ENCODE measurements at regions not wholly inside any gene's neighbourhood (a gene's known extent, or its start where the extent isn't known, plus 50 kb on each side); places are given as distances from the start of the nearest gene placed in this dataset.
"Not testable (repeated sequence)": the region's sequence is repeated elsewhere in the genome, so short reads cannot be mapped to it uniquely, and the experiment has no call there.

DNA sequence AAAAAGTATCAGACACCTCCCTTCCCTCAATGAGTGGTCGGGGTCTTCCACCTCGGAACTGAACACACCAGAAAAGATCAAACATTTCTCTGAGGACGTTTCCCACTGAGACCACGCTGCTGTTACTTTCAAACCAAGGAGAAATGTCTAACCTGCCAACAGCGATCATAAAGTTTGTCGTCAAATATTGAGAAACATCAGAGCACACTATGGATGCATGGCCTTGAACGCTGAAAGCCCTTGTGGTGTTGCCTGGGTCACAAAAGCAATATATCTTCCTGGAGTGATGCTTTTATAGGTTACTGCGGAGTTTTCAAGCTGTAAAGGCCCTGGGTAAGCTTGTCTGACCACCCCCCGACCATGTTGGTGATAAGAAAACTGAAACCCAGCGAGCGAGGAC is 70.2 kb upstream of the ID2 start:
- Histone ChIP-seq H3K27me3 (replicated peaks; ENCODE audit: control insufficient read depth, insufficient read depth, low read length, poor library complexity, severe bottlenecking) (no peaks in the 10 kb centered on the region), H3K27ac (ENCODE audit: insufficient read depth, low read length, poor library complexity, severe bottlenecking) (no peak overlapping the region), H3K36me3 (ENCODE audit: control insufficient read depth, insufficient read depth, low read length) (no peaks in the 10 kb centered on the region), H3K9me3 (ENCODE audit: control insufficient read depth, low read length) (no peaks in the 10 kb centered on the region), H3K4me1 (ENCODE audit: control insufficient read depth, insufficient read depth, low read length, poor library complexity, severe bottlenecking) (no peaks in the 10 kb centered on the region), H3K4me3 (ENCODE audit: insufficient read depth, low read depth, low read length, poor library complexity, severe bottlenecking) (no peak overlapping the region)
- no peak for DNase-seq

DNA sequence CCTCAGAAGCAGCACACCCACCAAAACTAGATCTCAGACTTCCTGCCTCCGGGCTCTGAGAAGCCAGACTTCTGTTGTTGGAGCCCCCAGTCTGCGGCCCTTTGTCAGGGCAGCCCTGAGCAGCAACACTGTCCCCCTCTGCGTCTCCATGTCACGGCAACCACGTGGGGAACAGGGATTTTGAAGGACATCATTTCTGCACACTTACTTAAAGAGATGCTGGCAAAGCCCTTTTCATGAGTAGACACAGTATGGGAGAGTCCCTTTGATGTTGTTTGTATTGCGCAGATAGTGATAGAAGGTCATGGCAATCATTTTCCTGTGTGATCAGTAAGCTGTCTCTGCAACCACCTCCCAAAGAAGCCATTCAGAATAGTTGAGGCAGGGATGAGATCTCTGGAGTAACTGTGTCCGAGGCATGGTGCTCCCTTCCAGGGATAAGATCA is 69.1 kb upstream of the ID2 start:
- Histone ChIP-seq H3K4me1 (ENCODE audit: control insufficient read depth, insufficient read depth, low read length, poor library complexity, severe bottlenecking) (no peaks in the 10 kb centered on the region), H3K9me3 (ENCODE audit: control insufficient read depth, low read length) (no peaks in the 10 kb centered on the region), H3K27me3 (replicated peaks; ENCODE audit: control insufficient read depth, insufficient read depth, low read length, poor library complexity, severe bottlenecking) (no peaks in the 10 kb centered on the region), H3K36me3 (ENCODE audit: control insufficient read depth, insufficient read depth, low read length) (no peaks in the 10 kb centered on the region), H3K4me3 (ENCODE audit: insufficient read depth, low read depth, low read length, poor library complexity, severe bottlenecking) (no peak overlapping the region), H3K27ac (ENCODE audit: insufficient read depth, low read length, poor library complexity, severe bottlenecking) (no peak overlapping the region)
- DNase-seq = no peak

GRCh38 chr2:8613207-8613999 is 68.5 kb upstream of the ID2 start:
- H3K27ac ChIP-seq (ENCODE audit: insufficient read depth, low read length, poor library complexity, severe bottlenecking) = not testable (repeated sequence)

GRCh38 chr2:8614646-8615045 is 67.2 kb upstream of the ID2 start:
- Histone ChIP-seq H3K36me3 (ENCODE audit: control insufficient read depth, insufficient read depth, low read length) (no peaks in the 10 kb centered on the region), H3K27ac (ENCODE audit: insufficient read depth, low read length, poor library complexity, severe bottlenecking) (no peak overlapping the region), H3K4me3 (ENCODE audit: insufficient read depth, low read depth, low read length, poor library complexity, severe bottlenecking) (no peak overlapping the region), H3K4me1 (ENCODE audit: control insufficient read depth, insufficient read depth, low read length, poor library complexity, severe bottlenecking) (no peaks in the 10 kb centered on the region), H3K9me3 (ENCODE audit: control insufficient read depth, low read length) (no peaks in the 10 kb centered on the region), H3K27me3 (replicated peaks; ENCODE audit: control insufficient read depth, insufficient read depth, low read length, poor library complexity, severe bottlenecking) (no peaks in the 10 kb centered on the region)
- DNase-seq = no peak

More at GRCh38 chr2:8613207-8613999, 68.5 kb upstream of the ID2 start:
- H3K27me3 ChIP-seq (replicated peaks; ENCODE audit: control insufficient read depth, insufficient read depth, low read length, poor library complexity, severe bottlenecking); H3K4me1 ChIP-seq (ENCODE audit: control insufficient read depth, insufficient read depth, low read length, poor library complexity, severe bottlenecking); H3K9me3 ChIP-seq (ENCODE audit: control insufficient read depth, low read length); H3K4me3 ChIP-seq (ENCODE audit: insufficient read depth, low read depth, low read length, poor library complexity, severe bottlenecking); H3K36me3 ChIP-seq (ENCODE audit: control insufficient read depth, insufficient read depth, low read length); DNase-seq: not testable (repeated sequence)

DNA sequence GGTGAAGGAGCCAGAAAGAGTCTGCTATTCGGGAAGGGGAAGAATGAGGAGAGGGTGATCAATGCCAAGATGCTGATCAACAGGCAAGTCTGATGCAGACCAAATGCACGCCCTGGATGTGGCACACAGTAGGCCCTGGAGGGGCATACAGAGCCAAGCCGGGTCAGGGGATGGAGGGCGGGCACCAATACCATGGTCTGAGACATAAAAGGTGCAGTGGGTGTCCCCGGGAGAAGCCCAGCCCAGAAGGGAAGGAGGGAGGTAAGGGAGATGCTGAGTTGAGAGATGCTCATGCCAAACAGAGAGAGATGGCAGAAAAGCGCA is 66.6 kb upstream of the ID2 start:
- H3K27me3 ChIP-seq (replicated peaks; ENCODE audit: control insufficient read depth, insufficient read depth, low read length, poor library complexity, severe bottlenecking) = no peaks in the 10 kb centered on the region
- no peaks in the 10 kb centered on the region for H3K4me1 ChIP-seq (ENCODE audit: control insufficient read depth, insufficient read depth, low read length, poor library complexity, severe bottlenecking)
- no peaks in the 10 kb centered on the region for H3K36me3 ChIP-seq (ENCODE audit: control insufficient read depth, insufficient read depth, low read length)
- H3K4me3 ChIP-seq (ENCODE audit: insufficient read depth, low read depth, low read length, poor library complexity, severe bottlenecking) = no peak overlapping the region
- DNase-seq = no peak
- no peak overlapping the region for H3K27ac ChIP-seq (ENCODE audit: insufficient read depth, low read length, poor library complexity, severe bottlenecking)
- H3K9me3 ChIP-seq (ENCODE audit: control insufficient read depth, low read length) = no peaks in the 10 kb centered on the region

- Histone ChIP-seq H3K36me3 (ENCODE audit: control insufficient read depth, insufficient read depth, low read length) (no peaks in the 10 kb centered on the region), H3K27me3 (replicated peaks; ENCODE audit: control insufficient read depth, insufficient read depth, low read length, poor library complexity, severe bottlenecking) (no peaks in the 10 kb centered on the region), H3K27ac (ENCODE audit: insufficient read depth, low read length, poor library complexity, severe bottlenecking) (no peak overlapping the region), H3K4me1 (ENCODE audit: control insufficient read depth, insufficient read depth, low read length, poor library complexity, severe bottlenecking) (no peaks in the 10 kb centered on the region), H3K4me3 (ENCODE audit: insufficient read depth, low read depth, low read length, poor library complexity, severe bottlenecking) (no peak overlapping the region), H3K9me3 (ENCODE audit: control insufficient read depth, low read length) (no peaks in the 10 kb centered on the region)
- no peak for DNase-seq
Measured at GRCh38 chr2:8615576-8616281, 66.1 kb upstream of the ID2 start.

GRCh38 chr2:8617048-8617447 is 64.8 kb upstream of the ID2 start:
- H3K36me3 ChIP-seq (ENCODE audit: control insufficient read depth, insufficient read depth, low read length) = no peaks in the 10 kb centered on the region
- no peaks in the 10 kb centered on the region for H3K9me3 ChIP-seq (ENCODE audit: control insufficient read depth, low read length)
- no peak overlapping the region for H3K4me3 ChIP-seq (ENCODE audit: insufficient read depth, low read depth, low read length, poor library complexity, severe bottlenecking)
- H3K27ac ChIP-seq (ENCODE audit: insufficient read depth, low read length, poor library complexity, severe bottlenecking) = no peak overlapping the region
- no peaks in the 10 kb centered on the region for H3K4me1 ChIP-seq (ENCODE audit: control insufficient read depth, insufficient read depth, low read length, poor library complexity, severe bottlenecking)
- H3K27me3 ChIP-seq (replicated peaks; ENCODE audit: control insufficient read depth, insufficient read depth, low read length, poor library complexity, severe bottlenecking) = no peaks in the 10 kb centered on the region
- DNase-seq = no peak

- Histone ChIP-seq H3K27ac (ENCODE audit: insufficient read depth, low read length, poor library complexity, severe bottlenecking) (no peak overlapping the region), H3K4me3 (ENCODE audit: insufficient read depth, low read depth, low read length, poor library complexity, severe bottlenecking) (no peak overlapping the region), H3K9me3 (ENCODE audit: control insufficient read depth, low read length) (no peaks in the 10 kb centered on the region), H3K27me3 (replicated peaks; ENCODE audit: control insufficient read depth, insufficient read depth, low read length, poor library complexity, severe bottlenecking) (no peaks in the 10 kb centered on the region), H3K4me1 (ENCODE audit: control insufficient read depth, insufficient read depth, low read length, poor library complexity, severe bottlenecking) (no peaks in the 10 kb centered on the region), H3K36me3 (ENCODE audit: control insufficient read depth, insufficient read depth, low read length) (no peaks in the 10 kb centered on the region)
- DNase-seq = no peak
Measured at GRCh38 chr2:8617590-8617989, 64.3 kb upstream of the ID2 start.

GRCh38 chr2:8619071-8619470 is 62.8 kb upstream of the ID2 start:
- Histone ChIP-seq H3K9me3 (ENCODE audit: control insufficient read depth, low read length) (no peaks in the 10 kb centered on the region), H3K4me3 (ENCODE audit: insufficient read depth, low read depth, low read length, poor library complexity, severe bottlenecking) (no peak overlapping the region), H3K27ac (ENCODE audit: insufficient read depth, low read length, poor library complexity, severe bottlenecking) (no peak overlapping the region), H3K36me3 (ENCODE audit: control insufficient read depth, insufficient read depth, low read length) (no peaks in the 10 kb centered on the region), H3K4me1 (ENCODE audit: control insufficient read depth, insufficient read depth, low read length, poor library complexity, severe bottlenecking) (no peaks in the 10 kb centered on the region), H3K27me3 (replicated peaks; ENCODE audit: control insufficient read depth, insufficient read depth, low read length, poor library complexity, severe bottlenecking) (no peaks in the 10 kb centered on the region)
- DNase-seq = no peak

- H3K4me3 ChIP-seq (ENCODE audit: insufficient read depth, low read depth, low read length, poor library complexity, severe bottlenecking) = no peak overlapping the region
- DNase-seq = no peak
- H3K36me3 ChIP-seq (ENCODE audit: control insufficient read depth, insufficient read depth, low read length) = no peaks in the 10 kb centered on the region
- no peaks in the 10 kb centered on the region for H3K27me3 ChIP-seq (replicated peaks; ENCODE audit: control insufficient read depth, insufficient read depth, low read length, poor library complexity, severe bottlenecking)
- no peaks in the 10 kb centered on the region for H3K4me1 ChIP-seq (ENCODE audit: control insufficient read depth, insufficient read depth, low read length, poor library complexity, severe bottlenecking)
- no peaks in the 10 kb centered on the region for H3K9me3 ChIP-seq (ENCODE audit: control insufficient read depth, low read length)
- H3K27ac ChIP-seq (ENCODE audit: insufficient read depth, low read length, poor library complexity, severe bottlenecking) = no peak overlapping the region
Measured at GRCh38 chr2:8620611-8621382, 61.1 kb upstream of the ID2 start.

Measured in effector memory CD4-positive, alpha-beta T cell (primary cell).